Non-pigmented ciliary epithelial cell (primary cell): ENCODE measurements at regions not wholly inside any gene's neighbourhood (a gene's known extent, or its start where the extent isn't known, plus 50 kb on each side); places are given as distances from the start of the nearest gene placed in this dataset.
"Not testable (repeated sequence)": the region's sequence is repeated elsewhere in the genome, so short reads cannot be mapped to it uniquely, and the experiment has no call there.

ENCODE experiments used
- DNase-seq: peaks from one replicate; pipeline ENCODE4 v3.0.0-alpha.2; 2010; ENCODE audit warnings: low read depth

- peak; percentile 11 for DNase-seq
Observed at GRCh38 chr2:192535956-192536921, 341.5 kb upstream of the TMEFF2 start.

- no peak for DNase-seq
Observed at GRCh38 chr2:192534072-192534471, 339.3 kb upstream of the TMEFF2 start.

- DNase-seq, result not testable (repeated sequence)
Observed at GRCh38 chr2:192524642-192525251, 330.0 kb upstream of the TMEFF2 start.

- DNase-seq, result not testable (repeated sequence)
Observed at GRCh38 chr2:192524214-192524613, 329.5 kb upstream of the TMEFF2 start.

- no peak for DNase-seq
Observed at GRCh38 chr2:192515937-192516336, 321.2 kb upstream of the TMEFF2 start.

- DNase-seq, result no peak
Observed at GRCh38 chr2:192513575-192513974, 318.8 kb upstream of the TMEFF2 start.

- DNase-seq, result not testable (repeated sequence)
Observed at GRCh38 chr2:192507836-192508450, 313.2 kb upstream of the TMEFF2 start.

- peak; percentile 96 for DNase-seq
Observed at GRCh38 chr2:192500550-192501200, 305.9 kb upstream of the TMEFF2 start.

GRCh38 chr2:192499476-192499875 lies 304.7 kb upstream of the TMEFF2 start:
- peak; percentile 11 for DNase-seq

- no peak for DNase-seq
Observed at GRCh38 chr2:192498747-192499146, 304.0 kb upstream of the TMEFF2 start.

GRCh38 chr2:192488158-192488557 lies 293.4 kb upstream of the TMEFF2 start:
- not testable (repeated sequence) for DNase-seq

- no peak for DNase-seq
Observed at GRCh38 chr2:192487636-192488035, 292.9 kb upstream of the TMEFF2 start.

GRCh38 chr2:192484903-192485302 lies 290.2 kb upstream of the TMEFF2 start:
- DNase-seq, result no peak

- no peak for DNase-seq
Observed at GRCh38 chr2:192480984-192481383, 286.3 kb upstream of the TMEFF2 start.

- DNase-seq, result no peak
Observed at GRCh38 chr2:192473331-192473730, 278.6 kb upstream of the TMEFF2 start.

- no peak for DNase-seq
Observed at GRCh38 chr2:192471982-192472381, 277.2 kb upstream of the TMEFF2 start.

GRCh38 chr2:192469612-192470011 lies 274.9 kb upstream of the TMEFF2 start:
- no peak for DNase-seq

GRCh38 chr2:192467953-192468660 lies 273.4 kb upstream of the TMEFF2 start:
- DNase-seq, result no peak

GRCh38 chr2:192465141-192465540 lies 270.4 kb upstream of the TMEFF2 start:
- DNase-seq, result no peak

GRCh38 chr2:192459422-192459821 lies 264.7 kb upstream of the TMEFF2 start:
- DNase-seq, result no peak

- no peak for DNase-seq
Observed at GRCh38 chr2:192448881-192449280, 254.1 kb upstream of the TMEFF2 start.
